CD4-positive, alpha-beta T cell (primary cell): ENCODE measurements at regions not wholly inside any gene's neighbourhood (a gene's known extent, or its start where the extent isn't known, plus 50 kb on each side); places are given as distances from the start of the nearest gene placed in this dataset.

ENCODE experiments used
- ATAC-seq: fragments of 200-7000 bp; cut with Tn5 transposase; one replicate; pipeline ENCODE4 v1.10.0; 2022; ENCODE audit warnings: mild to moderate bottlenecking; ENCODE audit not compliant: poor library complexity
- CTCF ChIA-PET: fragments of 350-600 bp; sonication (Branson Sonifier 250); formaldehyde crosslinking; loops from one replicate; lab custom pipeline; 2021; ENCODE audit warnings: antibody characterized with exemption, inconsistent platforms; lab: Charles Lee
- POLR2A ChIA-PET: fragments of 350-600 bp; sonication (Branson Sonifier 250); formaldehyde crosslinking; loops from one replicate; lab custom pipeline; 2021; ENCODE audit warnings: antibody characterized with exemption, inconsistent platforms; lab: Charles Lee
- DNase-seq, 14 experiments: peaks; one replicate each; pipeline ENCODE4 v3.0.0-alpha.2; 2013 to 2020; ENCODE audit warnings: mixed read lengths in 2 of 14
- H3K27ac ChIP-seq, 2 donors: one replicate each; pipeline versions ENCODE4 v1.5.1 to v1.7.0; 2013; ENCODE audit warnings: low read length in 2 of 2, low read depth in 1 of 2, mild to moderate bottlenecking in 1 of 2
- H3K27me3 ChIP-seq, 2 experiments: 1 replicate in 1 of 2; 2 replicates in 1 of 2; pipeline versions ENCODE4 v1.6.1 to v1.7.0; 2013; ENCODE audit warnings: low read length in 2 of 2, control low read depth in 1 of 2, mild to moderate bottlenecking in 1 of 2, moderate library complexity in 1 of 2; ENCODE audit not compliant: insufficient read depth in 2 of 2, control insufficient read depth in 1 of 2
- H3K36me3 ChIP-seq: one replicate; pipeline ENCODE4 v1.6.1; 2013; ENCODE audit warnings: low read length, control low read depth; ENCODE audit not compliant: insufficient read depth
- H3K4me1 ChIP-seq: one replicate; pipeline ENCODE4 v1.6.1; 2013; ENCODE audit warnings: low read length, control low read depth; ENCODE audit not compliant: insufficient read depth
- H3K4me3 ChIP-seq: one replicate; pipeline ENCODE4 v1.5.1; 2013; ENCODE audit warnings: mild to moderate bottlenecking, low read length, moderate library complexity
- H3K9me3 ChIP-seq, 2 experiments: 1 replicate in 1 of 2; 2 replicates in 1 of 2; pipeline versions ENCODE4 v1.6.1 to v1.7.0; 2013; ENCODE audit warnings: low read length in 2 of 2, mild to moderate bottlenecking in 2 of 2, control low read depth in 1 of 2, moderate library complexity in 1 of 2; ENCODE audit not compliant: control insufficient read depth in 1 of 2, insufficient read depth in 1 of 2
- H3K27ac Mint-ChIP-seq: one replicate; pipeline ENCODE4 v1.8.0; 2020; ENCODE audit warnings: mixed read lengths
- H3K27me3 Mint-ChIP-seq: one replicate; pipeline ENCODE4 v1.8.0; 2021; ENCODE audit warnings: mixed read lengths
- H3K36me3 Mint-ChIP-seq: one replicate; pipeline ENCODE4 v1.8.0; 2021; ENCODE audit warnings: low read depth, mixed read lengths
- H3K4me1 Mint-ChIP-seq: one replicate; pipeline ENCODE4 v1.8.0; 2021; ENCODE audit warnings: low read depth, mixed read lengths
- H3K4me3 Mint-ChIP-seq: one replicate; pipeline ENCODE4 v1.8.0; 2020; ENCODE audit warnings: mild to moderate bottlenecking, mixed read lengths
- H3K9me3 Mint-ChIP-seq: one replicate; pipeline ENCODE4 v1.8.0; 2020; ENCODE audit warnings: mixed read lengths
- intact Hi-C, 2 experiments: fragments of 100-400 bp; cut with DNase I in 1 of 2; cut with micrococcal nuclease in 1 of 2; formaldehyde crosslinking; loops; one replicate each; pipeline versions ENCODE4 v1.15.1 to v1.9.0; 2023 to 2025; cut with DNase I, micrococcal nuclease
- TF ChIP-seq, protein P1 (sequence below): fragments of 200-600 bp; IDR thresholded peaks from one replicate; pipeline ENCODE4 v1.8.0; 2022; ENCODE audit warnings: antibody characterized with exemption, mild to moderate bottlenecking

DNA sequence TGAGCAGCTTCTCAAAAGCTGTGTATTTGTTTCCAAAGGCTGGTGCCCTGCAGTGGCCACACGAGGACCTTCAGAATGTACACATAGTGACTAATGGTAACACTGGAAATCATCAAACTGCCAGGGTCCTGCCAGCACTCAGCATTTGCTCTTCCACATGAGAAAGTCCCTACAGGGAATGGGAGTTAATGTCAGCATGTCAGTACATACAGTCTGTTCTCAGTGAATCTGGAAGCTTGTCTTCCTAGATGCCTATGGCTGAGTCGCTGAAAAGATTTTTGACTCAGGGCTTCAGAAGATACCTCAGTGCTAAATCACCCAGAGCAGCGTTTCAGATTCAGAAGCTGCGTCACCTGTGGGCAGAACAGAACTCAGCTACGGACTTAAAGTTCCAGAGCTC lies 108.2 kb downstream of the CDC7 start:
- Mint-ChIP-seq H3K4me1 (no peaks in the 10 kb centered on the region), H3K27me3 (no peaks in the 10 kb centered on the region), H3K4me3 (no peak overlapping the region), H3K27ac (no peak overlapping the region), H3K9me3 (no peaks in the 10 kb centered on the region), H3K36me3 (no peaks in the 10 kb centered on the region)
- ATAC-seq (no peak), DNase-seq (no peak)
- POLR2A ChIA-PET: no interaction called here
- Histone ChIP-seq H3K27me3 (no peaks in the 10 kb centered on the region), H3K4me1 (no peaks in the 10 kb centered on the region), H3K36me3 (no peaks in the 10 kb centered on the region), H3K27ac (no peak overlapping the region), H3K9me3 (no peaks in the 10 kb centered on the region), H3K4me3 (no peak overlapping the region)
- CTCF ChIA-PET: no interaction called here
- TF ChIP-seq, protein P1, sequence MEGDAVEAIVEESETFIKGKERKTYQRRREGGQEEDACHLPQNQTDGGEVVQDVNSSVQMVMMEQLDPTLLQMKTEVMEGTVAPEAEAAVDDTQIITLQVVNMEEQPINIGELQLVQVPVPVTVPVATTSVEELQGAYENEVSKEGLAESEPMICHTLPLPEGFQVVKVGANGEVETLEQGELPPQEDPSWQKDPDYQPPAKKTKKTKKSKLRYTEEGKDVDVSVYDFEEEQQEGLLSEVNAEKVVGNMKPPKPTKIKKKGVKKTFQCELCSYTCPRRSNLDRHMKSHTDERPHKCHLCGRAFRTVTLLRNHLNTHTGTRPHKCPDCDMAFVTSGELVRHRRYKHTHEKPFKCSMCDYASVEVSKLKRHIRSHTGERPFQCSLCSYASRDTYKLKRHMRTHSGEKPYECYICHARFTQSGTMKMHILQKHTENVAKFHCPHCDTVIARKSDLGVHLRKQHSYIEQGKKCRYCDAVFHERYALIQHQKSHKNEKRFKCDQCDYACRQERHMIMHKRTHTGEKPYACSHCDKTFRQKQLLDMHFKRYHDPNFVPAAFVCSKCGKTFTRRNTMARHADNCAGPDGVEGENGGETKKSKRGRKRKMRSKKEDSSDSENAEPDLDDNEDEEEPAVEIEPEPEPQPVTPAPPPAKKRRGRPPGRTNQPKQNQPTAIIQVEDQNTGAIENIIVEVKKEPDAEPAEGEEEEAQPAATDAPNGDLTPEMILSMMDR: no peak
- intact Hi-C loops: no loop called here

- ChIA-PET POLR2A (no interaction called here), CTCF (no interaction called here)
- Histone ChIP-seq H3K9me3 (no peaks in the 10 kb centered on the region), H3K4me1 (no peaks in the 10 kb centered on the region), H3K4me3 (no peak overlapping the region), H3K36me3 (no peaks in the 10 kb centered on the region), H3K27ac (no peak overlapping the region), H3K27me3 (no peaks in the 10 kb centered on the region)
- Mint-ChIP-seq H3K27me3 (no peaks in the 10 kb centered on the region), H3K9me3 (no peaks in the 10 kb centered on the region), H3K4me3 (no peak overlapping the region), H3K4me1 (no peaks in the 10 kb centered on the region), H3K36me3 (no peaks in the 10 kb centered on the region), H3K27ac (no peak overlapping the region)
- DNase-seq (no peak), ATAC-seq (no peak)
- TF ChIP-seq, protein P1: no peak
- intact Hi-C loops: no loop called here
These were observed 108.9 kb downstream of the CDC7 start for GRCh38 chr1:91609551-91609950.

- intact Hi-C loops: no loop called here
- no peak overlapping the region for H3K4me3 Mint-ChIP-seq
- no peaks in the 10 kb centered on the region for H3K4me1 ChIP-seq
- DNase-seq: no peak
- no peaks in the 10 kb centered on the region for H3K36me3 ChIP-seq
- no peaks in the 10 kb centered on the region for H3K36me3 Mint-ChIP-seq
- TF ChIP-seq, protein P1: no peak
- no peaks in the 10 kb centered on the region for H3K27me3 ChIP-seq
- ChIA-PET POLR2A (no interaction called here), CTCF (no interaction called here)
- no peak overlapping the region for H3K27ac Mint-ChIP-seq
- H3K27ac ChIP-seq: no peak overlapping the region
- no peaks in the 10 kb centered on the region for H3K9me3 Mint-ChIP-seq
- H3K4me1 Mint-ChIP-seq: no peaks in the 10 kb centered on the region
- no peaks in the 10 kb centered on the region for H3K27me3 Mint-ChIP-seq
- H3K9me3 ChIP-seq: no peaks in the 10 kb centered on the region
- ATAC-seq: no peak
- no peak overlapping the region for H3K4me3 ChIP-seq
These were observed 109.5 kb downstream of the CDC7 start for GRCh38 chr1:91610102-91610501.
